T1000 (cell line): ENCODE measurements at regions not wholly inside any gene's neighbourhood (a gene's known extent, or its start where the extent isn't known, plus 50 kb on each side); places are given as distances from the start of the nearest gene placed in this dataset.
"Not testable (repeated sequence)": the region's sequence is repeated elsewhere in the genome, so short reads cannot be mapped to it uniquely, and the experiment has no call there.

Experiments
- DNase-seq: peaks from one replicate; lab custom pipeline; 2025; ENCODE audit warnings: mixed read lengths; lab: John Stamatoyannopoulos, UW

- no peak for DNase-seq
Observed at GRCh38 chr6:100096341-100096740, 102.3 kb upstream of the MCHR2 start.

GRCh38 chr6:100093405-100093804 lies 99.4 kb upstream of the MCHR2 start:
- no peak for DNase-seq

GRCh38 chr6:100088009-100088408 lies 94.0 kb upstream of the MCHR2 start:
- DNase-seq, result no peak

- DNase-seq, result no peak
Observed at GRCh38 chr6:100084991-100085364, 91.0 kb upstream of the MCHR2 start.

- no peak for DNase-seq
Observed at GRCh38 chr6:100084316-100084990, 90.4 kb upstream of the MCHR2 start.

GRCh38 chr6:100078509-100078908 lies 84.5 kb upstream of the MCHR2 start:
- no peak for DNase-seq

GRCh38 chr6:100065348-100065747 lies 71.3 kb upstream of the MCHR2 start:
- DNase-seq, result no peak

GRCh38 chr6:100062621-100063020 lies 68.6 kb upstream of the MCHR2 start:
- no peak for DNase-seq

GRCh38 chr6:100057941-100058340 lies 63.9 kb upstream of the MCHR2 start:
- DNase-seq, result no peak

GRCh38 chr6:100050550-100050949 lies 56.5 kb upstream of the MCHR2 start:
- no peak for DNase-seq

GRCh38 chr6:100043961-100044360 lies 49.9 kb upstream of the MCHR2 start:
- DNase-seq, result not testable (repeated sequence)
